GM18858 (cell line): ENCODE measurements at regions not wholly inside any gene's neighbourhood (a gene's known extent, or its start where the extent isn't known, plus 50 kb on each side); places are given as distances from the start of the nearest gene placed in this dataset.
"Not testable (repeated sequence)": the region's sequence is repeated elsewhere in the genome, so short reads cannot be mapped to it uniquely, and the experiment has no call there.

Experiments used
- ATAC-seq: cut with Tn5 transposase; IDR thresholded peaks from one replicate; pipeline ENCODE4 v1.9.1; 2021; ENCODE audit not compliant: unreplicated experiment

DNA sequence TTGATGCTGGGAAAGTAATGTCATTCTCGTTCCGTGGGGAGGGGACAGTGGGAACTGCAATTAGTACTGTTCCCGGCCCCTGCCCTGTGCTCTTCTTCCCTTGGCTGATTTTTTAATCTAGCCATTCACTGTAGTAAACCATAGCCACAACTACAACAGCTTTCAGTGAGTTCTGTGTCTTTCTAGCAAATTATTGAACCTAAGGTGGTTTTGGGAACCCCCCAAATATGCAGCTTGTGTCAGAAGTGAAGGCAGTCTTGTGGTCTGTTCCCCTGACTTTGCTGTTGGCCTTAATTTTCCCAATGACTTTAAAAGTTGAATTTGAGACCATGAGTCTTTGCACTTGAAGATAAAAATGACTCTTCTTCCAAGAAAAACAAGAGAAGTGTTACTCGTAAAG is 114.3 kb upstream of the ETV6 start:
- ATAC-seq, result no peak

DNA sequence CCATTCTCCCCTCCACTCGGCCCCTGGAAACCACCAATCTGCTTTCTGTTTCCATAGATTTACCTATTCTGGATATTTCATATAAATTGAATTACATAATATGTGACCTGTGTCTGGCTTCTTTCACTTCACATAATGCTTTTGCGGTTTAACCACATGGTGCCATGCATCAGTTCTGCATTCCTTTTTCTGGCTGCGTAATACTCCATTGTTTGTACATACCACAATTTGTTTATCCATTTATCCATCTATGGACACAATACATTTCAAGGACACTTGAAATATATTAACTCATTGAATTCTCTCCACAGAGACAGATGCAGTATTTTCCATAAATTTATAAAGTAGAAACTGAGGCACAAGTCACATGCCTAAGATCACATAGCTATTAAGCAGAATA is 110.3 kb upstream of the ETV6 start:
- ATAC-seq, result no peak

DNA sequence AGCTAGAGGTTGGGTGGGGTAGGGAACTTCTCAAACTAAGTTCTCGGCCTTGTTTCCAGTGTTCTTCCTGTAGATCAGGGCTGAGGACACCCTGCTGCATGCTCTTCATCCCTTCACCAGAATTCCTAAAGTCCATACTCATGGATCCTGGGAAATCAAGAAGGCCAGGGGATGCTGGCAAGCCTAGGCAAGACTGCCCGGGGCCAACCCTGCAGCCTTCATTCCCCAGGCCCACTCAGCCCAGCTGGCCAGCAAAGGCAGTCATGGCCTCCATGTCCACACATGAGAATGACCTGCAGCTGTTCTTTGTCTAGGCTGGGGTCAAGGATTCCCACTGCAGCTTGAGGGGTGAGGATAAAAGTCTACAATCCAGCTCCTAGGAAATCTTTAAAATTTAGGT is 109.3 kb upstream of the ETV6 start:
- no peak for ATAC-seq

DNA sequence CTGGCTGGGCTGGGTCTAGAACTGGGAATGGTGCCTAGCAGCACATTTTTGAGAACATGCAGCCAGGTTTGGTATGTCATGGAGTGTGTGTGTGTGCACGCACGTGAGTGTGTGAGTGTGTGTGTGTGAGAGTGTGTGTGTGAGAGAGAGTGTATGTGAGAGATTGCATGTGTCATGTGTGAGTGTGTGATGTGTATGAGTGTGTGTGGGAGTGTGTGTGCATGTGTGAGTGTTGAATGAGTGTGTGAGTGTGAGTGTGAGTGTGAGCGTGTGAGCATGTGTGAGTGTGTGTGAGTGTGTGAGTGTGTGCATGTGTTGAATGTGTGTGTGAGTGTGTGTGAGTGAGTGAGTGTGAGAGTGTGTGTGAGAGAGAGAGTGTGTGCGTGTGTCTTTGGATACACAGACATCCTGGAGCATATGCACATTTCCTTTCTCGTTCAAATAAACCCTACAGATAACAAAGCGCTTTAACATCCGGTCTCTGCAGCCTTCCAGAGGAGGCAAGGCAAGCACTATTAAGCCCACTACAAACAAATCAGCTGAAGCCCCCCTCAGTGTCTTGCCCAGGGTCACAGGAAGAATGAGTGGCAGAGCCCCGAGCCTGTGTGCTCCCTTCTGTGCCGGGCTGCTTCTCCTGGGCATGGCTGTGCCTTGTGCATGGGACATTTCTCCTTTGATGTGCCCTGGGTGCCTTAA is 108.7 kb upstream of the ETV6 start:
- no peak for ATAC-seq

DNA sequence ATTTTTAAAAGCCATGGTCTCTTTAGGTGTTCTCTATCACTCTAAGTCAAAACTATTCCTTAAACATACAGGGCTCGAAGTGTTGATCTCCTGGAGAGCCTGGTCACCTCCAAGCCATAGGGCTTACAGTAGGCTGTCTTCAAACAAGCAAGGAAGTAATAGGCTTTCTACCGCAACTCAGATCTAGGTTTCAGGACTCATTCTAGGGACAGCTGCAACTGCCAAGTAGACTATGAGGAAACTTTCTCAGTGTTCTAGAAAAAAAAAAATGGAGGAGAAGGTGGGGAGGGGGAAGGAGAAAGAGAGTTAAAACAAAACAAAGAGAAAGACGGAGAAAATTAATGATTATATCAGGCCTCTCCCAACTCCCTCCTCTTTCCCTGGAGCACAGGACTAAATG is 106.9 kb upstream of the ETV6 start:
- no peak for ATAC-seq

DNA sequence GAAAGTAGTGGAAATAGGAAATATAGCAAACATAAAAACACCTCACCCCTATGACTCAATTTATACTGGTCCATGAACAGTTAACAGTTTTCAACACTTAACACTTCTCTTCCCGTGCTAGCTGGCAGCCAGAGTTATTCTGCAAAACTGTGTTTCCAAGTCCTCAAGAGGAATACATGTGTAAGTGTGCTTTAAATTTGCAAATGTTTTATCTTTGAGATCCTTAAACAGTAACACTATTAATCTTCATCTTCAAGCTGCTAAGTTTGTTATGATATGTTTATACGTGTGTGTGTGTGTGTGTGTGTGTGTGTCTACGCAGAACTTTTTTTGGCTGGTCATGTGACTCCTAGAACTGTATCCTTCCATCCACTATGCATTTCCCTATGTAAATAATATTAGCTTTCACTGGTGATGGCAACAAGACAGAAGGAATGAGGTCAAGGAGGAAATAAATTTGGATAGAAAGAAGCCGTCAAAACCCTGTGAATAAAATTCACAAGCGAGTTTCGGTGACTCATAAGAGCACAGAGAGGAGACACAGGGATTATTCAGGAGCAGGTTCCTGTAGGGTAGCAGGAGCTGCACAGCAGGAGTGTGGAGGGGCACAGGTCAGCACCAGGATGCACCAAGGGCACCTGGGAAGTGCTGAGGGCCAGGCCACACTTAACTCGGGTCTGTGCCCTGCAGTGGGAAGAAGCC is 105.9 kb upstream of the ETV6 start:
- ATAC-seq, result no peak

DNA sequence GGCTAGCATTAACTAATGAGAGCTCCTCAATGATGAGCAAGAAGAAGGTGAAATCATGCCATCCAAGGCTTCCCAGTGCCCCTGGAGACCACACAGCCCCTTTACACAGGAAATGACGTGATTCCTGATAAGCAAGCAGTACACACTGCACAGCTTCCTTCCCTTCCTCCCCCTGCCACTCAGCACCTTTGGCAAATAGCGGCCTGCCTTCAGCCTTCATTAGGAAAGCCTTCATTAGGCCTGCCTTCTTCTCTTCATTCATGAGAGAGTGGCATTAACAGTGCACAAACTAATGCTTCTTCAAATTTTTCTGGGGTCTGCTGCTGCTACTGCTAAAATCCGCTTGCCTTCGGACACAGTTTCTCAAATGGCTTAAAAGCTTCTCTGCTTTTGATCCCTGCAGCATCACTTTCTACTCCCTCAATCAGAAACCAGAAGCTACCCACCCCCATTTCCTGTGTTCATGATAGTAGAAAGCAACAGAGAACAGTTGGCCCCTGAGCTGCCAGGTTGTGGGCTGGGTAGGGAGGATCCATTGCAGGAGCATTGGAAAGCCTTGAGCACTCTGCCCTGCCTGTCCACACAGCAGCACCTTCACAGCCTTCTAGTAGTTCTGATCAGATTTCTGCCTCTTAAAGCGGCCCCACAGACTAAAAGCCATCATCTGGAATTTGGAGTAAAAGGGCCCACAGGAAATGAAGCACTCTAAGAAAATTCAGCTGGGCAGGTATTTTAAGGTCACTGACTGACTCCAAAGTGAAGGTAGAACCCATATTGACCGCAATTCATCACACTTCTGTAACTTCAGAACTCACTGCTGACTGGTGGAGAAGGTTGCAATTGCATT is 103.8 kb upstream of the ETV6 start:
- ATAC-seq, result peak; percentile 60

DNA sequence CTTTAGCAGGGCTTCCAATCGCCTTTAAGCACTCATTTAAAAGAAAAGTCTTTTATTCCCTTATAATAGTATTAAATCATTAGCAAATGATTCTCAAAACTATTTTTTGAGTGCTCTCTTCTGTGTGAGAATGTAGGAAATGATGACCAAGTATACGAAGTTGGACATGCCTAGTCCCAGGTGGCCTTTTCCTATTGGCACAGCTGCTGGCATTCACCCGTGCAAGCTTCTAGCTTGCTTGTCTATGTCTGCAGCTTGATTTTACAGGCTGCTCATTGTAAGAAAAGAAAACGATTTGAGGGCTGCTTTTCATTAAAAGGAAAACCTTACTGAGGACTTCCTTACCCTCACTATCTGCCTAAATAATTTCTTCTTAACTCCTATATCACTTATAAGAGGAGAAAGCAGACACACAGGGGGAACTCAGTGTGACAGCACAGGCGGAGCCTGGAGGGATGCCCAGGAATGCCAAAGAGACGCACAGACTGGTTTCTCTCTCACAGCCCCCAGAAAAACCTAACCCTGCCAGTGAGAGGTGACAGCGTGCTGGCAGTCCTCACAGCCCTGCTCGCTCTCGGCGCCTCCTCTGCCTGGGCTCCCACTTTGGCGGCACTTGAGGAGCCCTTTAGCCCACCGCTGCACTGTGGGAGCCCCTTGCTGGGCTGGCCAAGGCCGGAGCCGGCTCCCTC is 102.7 kb upstream of the ETV6 start:
- not testable (repeated sequence) for ATAC-seq

DNA sequence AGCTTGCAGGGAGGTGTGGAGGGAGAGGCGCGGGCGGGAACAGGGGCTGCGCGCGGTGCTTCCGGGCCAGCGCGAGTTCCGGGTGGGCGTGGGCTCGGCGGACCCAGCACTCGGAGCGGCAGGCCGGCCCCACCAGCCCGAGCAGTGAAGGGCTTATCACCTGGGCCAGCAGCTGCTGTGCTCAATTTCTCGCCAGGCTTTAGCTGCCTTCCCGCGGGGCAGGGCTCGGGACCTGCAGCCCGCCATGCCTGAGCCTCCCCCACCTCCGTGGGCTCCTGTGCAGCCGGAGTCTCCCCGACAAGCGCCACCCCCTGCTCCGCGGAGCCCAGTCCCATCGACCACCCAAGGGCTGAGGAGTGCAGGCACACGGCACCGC is 102.2 kb upstream of the ETV6 start:
- ATAC-seq, result not testable (repeated sequence)

DNA sequence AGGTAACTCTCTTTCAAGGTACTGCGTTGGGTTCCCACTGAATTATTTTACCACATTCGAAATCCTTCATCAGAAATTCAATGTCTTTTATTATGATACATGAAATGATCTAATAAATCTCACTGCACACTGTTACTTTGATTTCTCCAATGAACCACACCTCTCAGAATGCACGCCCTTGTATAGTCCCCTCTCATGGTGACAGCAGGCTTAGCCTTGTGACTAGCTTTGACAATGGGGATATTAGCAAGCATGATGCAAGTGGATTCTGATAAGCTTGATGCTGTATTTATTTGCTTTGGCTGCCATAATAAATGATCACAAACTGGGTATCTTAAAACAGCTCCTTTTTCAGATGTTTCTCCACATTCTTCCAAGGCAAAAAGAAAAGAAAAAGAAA is 100.4 kb upstream of the ETV6 start:
- ATAC-seq, result no peak

DNA sequence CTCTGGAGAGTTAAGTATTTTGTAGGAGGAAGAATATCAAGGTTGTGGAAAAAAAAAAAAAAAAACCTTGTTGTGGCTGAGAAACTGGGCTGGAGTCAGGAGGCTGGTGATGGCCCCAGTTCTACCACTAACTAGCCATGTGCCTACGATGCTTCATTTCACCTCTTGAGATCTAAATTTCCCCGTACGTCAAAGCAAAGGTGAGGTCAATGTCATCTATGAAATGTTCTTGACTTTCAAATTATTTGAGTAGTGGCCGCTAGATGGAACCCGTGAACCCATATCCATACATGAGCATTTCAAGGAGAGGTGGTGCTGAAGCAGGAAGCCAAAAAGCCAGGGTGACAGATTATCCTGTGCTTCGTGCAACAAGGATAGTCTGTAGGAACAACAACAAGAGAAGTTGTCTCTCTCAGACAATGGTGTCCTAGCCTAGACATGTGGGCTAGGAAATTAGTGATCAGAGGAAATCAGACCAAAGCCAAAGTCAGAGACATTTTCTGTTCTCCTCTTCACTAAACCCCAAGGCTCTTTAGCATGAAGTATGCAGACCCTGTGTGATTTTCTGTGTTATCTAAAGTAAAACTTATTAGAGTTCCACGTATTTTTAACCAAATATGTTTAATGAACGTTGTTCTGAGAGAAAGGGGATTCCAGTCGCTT is 95.5 kb upstream of the ETV6 start:
- ATAC-seq, result peak; percentile 64

DNA sequence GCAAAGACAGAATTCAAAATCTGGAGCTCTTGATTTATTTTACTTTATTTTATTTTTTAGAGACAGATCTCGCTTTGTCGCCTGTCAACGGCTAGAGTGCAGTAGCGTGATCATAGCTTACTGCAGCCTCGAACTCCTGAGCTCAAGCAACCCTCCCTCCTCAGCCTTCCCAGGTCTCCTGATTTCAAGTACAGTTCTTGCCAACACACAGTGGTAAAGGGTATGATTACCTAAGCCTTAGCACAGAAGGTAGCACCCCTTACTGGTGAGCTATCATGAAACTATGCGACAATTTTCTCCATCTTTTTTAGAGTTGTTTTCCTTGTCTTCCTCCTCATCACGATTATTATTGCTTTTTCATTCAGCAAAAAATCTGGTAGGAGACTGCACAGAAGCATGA is 94.3 kb upstream of the ETV6 start:
- no peak for ATAC-seq

DNA sequence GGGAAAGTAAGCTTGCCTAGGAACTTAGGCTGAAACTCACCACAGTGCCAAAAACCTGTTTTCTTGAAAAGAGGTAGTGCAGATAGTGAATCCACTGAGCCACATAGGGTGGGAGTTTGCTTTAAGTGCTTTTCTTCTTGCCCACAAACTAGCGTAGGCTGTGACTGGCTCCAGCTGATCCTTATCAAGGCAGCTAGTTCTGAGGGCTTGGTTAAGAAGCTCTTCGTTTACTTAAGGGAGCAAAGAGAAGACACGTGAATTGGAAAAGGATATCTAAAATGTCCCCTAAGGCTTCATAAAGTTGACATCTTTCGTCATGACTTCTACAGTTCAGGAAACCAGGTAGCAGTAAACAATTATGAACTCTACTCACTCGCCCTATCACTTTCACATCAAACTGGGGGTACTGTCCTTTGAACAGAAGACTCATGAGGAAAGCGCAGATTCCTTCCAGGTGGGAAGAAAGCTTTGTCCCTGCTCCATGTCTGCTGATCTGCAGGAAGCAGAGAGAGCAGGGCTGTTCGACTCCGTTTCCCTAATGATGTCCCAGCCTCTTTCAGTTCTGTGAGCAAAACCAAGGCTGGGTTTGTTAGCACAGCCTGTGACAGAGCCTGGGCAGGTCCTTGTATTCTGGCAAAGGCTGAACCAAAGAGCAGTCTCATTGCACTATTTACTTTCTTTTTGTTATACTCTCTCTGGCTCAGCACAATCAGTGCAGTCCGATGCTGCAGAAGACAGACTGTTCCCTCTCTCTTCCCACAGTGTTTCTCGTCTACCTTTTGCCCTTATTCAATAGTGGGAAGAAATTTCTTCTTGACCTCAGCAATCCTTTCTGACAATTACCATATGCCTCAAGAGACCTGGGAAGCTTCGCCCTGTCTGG is 93.5 kb upstream of the ETV6 start:
- no peak for ATAC-seq

DNA sequence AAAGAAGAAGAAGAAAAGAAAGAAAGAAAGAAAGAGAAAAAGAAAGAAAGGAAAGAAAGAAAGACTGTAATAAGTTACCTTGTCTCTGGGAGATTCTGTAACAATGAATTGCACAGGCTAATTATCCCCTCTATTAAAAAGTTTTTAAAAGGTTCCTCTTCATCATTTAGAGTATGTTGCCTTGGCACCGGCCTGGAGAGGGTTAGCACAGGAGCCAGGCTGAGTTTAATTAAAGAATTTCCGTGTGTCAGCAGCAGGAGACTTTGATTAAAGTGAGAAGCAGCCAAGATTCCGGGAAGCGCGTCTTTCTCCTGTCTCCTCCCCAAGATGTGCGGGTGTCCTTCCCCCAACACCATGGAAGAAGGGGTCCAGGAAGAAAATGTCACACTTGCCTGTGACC is 92.8 kb upstream of the ETV6 start:
- no peak for ATAC-seq

DNA sequence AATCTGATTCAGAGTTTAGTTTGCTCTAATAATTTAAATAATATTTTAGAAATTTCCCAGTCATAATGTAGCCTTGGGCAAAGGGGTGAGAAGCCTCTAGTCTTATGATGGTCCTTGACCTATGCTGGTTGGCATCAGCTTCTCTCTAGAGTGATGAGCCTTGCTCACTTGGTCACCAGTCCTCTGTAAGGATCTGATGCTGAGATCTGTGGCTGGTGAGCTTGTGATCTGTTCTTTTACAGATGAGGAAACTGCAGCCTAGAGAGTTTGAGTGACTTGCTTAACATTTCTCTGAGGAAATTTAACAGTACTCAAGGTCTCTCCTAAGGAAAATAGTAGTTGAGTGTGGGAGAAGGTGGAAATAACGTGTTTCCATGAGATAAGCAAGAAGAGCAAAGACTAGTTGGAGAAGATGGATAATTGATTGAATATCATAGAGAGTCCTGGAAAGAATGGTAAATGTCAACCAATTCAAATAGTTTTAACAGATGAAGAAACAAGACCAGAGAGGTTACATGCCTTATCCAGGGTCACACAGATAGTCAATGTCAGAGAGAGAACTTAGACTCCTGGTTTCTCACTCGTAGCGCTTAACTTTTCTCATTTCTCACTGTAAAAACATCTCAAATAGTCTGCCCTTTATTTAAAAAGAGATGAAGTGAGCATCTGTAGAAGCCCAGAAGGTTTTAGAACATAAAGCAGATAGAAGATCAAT is 89.7 kb upstream of the ETV6 start:
- ATAC-seq, result no peak

DNA sequence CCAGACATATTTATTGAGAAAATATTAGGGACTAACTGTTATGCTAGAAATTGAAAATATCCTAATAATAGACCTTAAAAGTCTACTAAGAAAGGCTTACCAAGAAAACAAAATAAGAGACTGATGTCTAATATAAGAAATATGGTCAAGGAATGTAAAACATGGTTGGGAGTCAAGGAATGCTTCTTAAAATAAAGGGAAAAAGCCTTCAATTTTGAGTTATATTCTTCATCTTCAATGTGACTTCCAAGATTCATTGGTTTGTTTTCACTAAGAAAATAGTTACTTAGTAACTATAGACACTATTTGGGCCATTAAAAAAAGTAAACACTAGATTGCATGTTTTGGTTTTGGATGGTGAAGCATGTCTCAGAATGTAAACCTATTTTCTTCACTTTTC is 88.1 kb upstream of the ETV6 start:
- ATAC-seq, result no peak

DNA sequence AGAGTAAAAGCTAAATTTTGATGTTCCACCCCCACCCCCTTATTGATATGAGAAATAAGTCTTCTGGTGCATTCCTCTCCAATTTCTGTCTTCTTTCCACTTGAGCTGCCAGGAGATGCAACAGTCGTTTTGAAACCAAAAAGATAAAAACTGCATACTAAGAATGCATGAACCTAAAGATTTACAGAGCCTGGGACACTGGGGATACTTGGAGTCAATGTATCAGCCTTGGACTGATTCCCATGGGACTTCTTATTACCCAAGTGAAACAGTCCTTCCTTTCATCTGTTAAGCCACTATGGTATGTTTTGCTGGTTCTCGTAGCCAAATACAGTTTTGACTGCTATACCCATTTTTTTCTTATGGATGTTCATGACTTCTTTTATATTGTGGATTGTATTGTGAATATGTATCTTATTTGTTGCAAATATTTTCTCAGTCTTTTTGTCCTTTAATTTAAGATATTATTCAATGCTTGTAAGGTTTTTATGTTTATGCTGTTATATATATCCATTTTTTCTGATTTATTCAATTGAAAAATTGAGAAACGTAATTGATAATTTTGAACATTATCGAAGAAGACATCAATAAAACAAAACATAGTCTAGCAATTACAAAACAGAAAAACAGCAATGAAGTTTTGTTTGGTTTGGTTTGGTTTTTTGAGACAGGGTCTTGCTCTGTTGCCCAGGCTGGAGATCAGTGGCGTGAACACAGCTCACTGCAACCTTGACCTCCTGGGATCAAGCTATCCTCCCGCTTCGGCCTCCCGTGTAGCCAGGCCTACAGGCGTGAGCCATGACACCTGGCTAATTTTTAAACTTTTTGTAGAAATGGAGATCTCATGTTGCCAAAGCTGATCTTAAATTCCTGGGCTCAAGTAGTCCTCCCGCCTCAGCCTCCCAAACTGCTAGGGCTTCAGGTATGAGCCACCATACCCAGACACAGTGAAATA is 85.4 kb upstream of the ETV6 start:
- no peak for ATAC-seq

DNA sequence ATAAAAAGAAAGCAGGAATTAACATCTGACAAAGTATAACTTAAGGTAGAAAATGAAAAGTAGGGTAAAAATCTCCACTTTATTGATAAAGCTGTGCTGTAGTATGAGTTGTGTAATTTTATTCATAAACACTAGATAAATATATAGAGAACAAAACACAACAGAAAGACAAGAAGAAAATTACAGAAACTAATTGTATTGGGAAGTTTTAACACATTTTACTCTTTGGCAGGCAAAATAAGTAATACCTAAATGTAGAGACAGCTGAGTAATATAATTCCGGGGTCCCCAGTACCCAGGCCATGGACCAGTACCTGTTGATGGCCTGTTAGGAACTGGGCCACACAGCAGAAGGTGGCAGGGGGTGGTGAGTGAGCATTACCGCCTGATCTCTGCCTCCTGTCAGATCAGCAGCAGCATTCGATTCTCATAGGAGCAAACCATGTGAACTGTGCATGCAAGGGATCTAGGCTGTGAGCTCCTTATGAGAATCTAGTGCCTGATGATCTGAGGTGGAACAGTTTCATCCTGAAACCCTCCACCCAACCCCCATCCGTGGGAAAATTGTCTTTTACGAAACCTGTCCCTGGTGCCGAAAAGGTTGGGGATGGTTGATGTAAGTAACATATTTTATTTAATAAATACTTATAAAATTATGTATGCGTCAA is 84.4 kb upstream of the ETV6 start:
- ATAC-seq, result no peak
